ENCODE measurements at regions not wholly inside any gene's neighbourhood (a gene's known extent, or its start where the extent isn't known, plus 50 kb on each side); places are given as distances from the start of the nearest gene placed in this dataset.

DNA sequence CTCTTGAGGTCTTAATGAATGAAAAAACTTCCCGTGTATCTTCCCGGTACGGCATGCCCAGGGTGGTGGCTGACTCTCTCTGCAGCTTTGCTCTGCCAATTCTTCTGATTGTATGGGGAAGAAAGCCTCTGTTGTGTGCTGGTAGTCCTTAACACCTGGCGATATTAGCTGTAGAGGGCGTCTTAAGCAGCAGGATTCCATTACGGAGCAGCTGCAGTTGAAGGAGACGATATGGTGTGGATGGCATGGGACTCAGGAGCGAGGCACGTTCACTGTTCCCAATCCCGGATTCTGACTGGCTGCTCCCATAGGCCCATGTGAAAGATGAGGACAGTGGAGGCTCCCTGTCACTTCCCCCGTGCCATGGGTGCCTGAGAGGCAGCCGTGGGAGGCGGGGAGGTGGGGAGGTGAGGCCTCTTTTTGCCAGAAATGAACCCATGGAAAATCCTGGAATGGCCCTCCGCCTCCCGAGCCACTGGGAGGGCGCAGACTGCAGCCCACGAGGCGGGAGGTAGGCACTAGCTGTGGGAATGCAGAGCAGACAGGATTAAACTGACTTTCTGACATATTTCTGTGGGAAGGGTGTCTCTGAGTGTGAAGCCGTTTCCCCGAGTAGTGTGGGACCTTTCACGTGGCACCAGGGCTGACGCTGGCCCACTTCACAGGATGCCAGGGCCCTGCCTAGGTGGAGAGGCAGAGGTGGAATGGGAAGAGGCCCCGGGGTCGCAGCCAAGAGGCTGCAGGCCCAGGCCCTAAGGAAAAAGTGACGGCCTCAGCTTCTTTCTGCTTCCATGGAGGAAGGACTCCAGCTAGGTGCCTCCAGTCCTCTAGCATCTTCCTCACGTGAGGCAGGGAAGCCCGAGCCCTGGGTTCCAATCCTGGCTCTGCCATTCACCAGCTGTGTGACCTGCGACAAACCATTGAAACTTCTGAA lies 121.4 kb upstream of the CD82 start:
- CTCF ChIA-PET, result no interaction called here
- FAIRE-seq, result no peak

More for the DNA sequence above, 121.4 kb upstream of the CD82 start:
- H2AFZ ChIP-seq (ENCODE audit: control insufficient read depth, low read depth, low read length), result no peak overlapping the region
- no peak overlapping the region for H3K4me3 ChIP-seq
- intact Hi-C loops (cut with micrococcal nuclease; ENCODE audit: unreplicated experiment), result no loop called here
- H3K79me2 ChIP-seq (ENCODE audit: control insufficient read depth, insufficient read depth, low read length), result no peaks in the 10 kb centered on the region
- no peaks in the 10 kb centered on the region for H3K4me1 ChIP-seq (ENCODE audit: control insufficient read depth, insufficient read depth, low read length)
- no peak overlapping the region for H3K4me2 ChIP-seq (ENCODE audit: control insufficient read depth, insufficient read depth)
- H3K27ac ChIP-seq (ENCODE audit: control insufficient read depth, insufficient read depth), result no peak overlapping the region
- H4K20me1 ChIP-seq (ENCODE audit: control insufficient read depth, insufficient read depth), result no peaks in the 10 kb centered on the region
- ChIA-PET POLR2A (no interaction called here), SMC1A (ENCODE audit: uncharacterized antibody, unreplicated experiment) (no interaction called here), RAD21 (ENCODE audit: unreplicated experiment) (no interaction called here)
- BruUV-seq (replicated peaks), result no TSS peak
- TF ChIP-seq YBX1 (IDR thresholded peaks at IDR 0.05) (no peak), RFX5 (IDR thresholded peaks at IDR 0.05; ENCODE audit: low read depth, low read length) (no peak), FOS (IDR thresholded peaks at IDR 0.05; ENCODE audit: borderline replicate concordance, extremely low read depth, insufficient read length) (no peak), DPF2 (IDR thresholded peaks at IDR 0.05) (no peak), CHD1 (IDR thresholded peaks at IDR 0.05; ENCODE audit: low read depth, low read length) (no peak), ZBTB11 (CRISPR knock-in tag; IDR thresholded peaks at IDR 0.05) (no peak), SUPT20H (IDR thresholded peaks at IDR 0.05; ENCODE audit: borderline replicate concordance, control insufficient read depth, low read depth, low read length) (no peak), LARP7 (IDR thresholded peaks at IDR 0.05) (no peak), ZNF207 (IDR thresholded peaks at IDR 0.05; ENCODE audit: borderline replicate concordance) (no peak), RBBP5 (conservative IDR thresholded peaks at IDR 0.05) (no peak), SREBF1 (IDR thresholded peaks at IDR 0.05; ENCODE audit: low read length) (no peak), POLR2A (IDR thresholded peaks at IDR 0.05; ENCODE audit: low read depth, low read length) (no peak), SIN3A (IDR thresholded peaks at IDR 0.05; ENCODE audit: low read depth, low read length) (no peak), SMAD1 (IDR thresholded peaks at IDR 0.05; ENCODE audit: low read depth, partially characterized antibody) (no peak), MTA3 (IDR thresholded peaks at IDR 0.05; ENCODE audit: borderline replicate concordance, low read length) (no peak), PAX8 (IDR thresholded peaks at IDR 0.05) (no peak)
- 34% methylated on average over 28 of the region's 28 CpGs for WGBS (ENCODE audit: insufficient coverage, insufficient replicate concordance, low lambda C conversion rate, missing lambda C conversion rate)
- DNase-seq (ENCODE audit: low read depth, low spot score), result no peak
- no peaks in the 10 kb centered on the region for H3K9me3 ChIP-seq (replicated peaks; ENCODE audit: control insufficient read depth, insufficient read depth, low read length)
- in situ Hi-C loops (cut with MboI), result no loop called here
- H3K9ac ChIP-seq (ENCODE audit: control insufficient read depth, insufficient read depth, low read length), result no peak overlapping the region
- ATAC-seq, result no peak
- H3K36me3 ChIP-seq (ENCODE audit: control insufficient read depth in 2 of 2, insufficient read depth in 2 of 2, low read length in 1 of 2), result no peaks in the 10 kb centered on the region
- H3K27me3 ChIP-seq (replicated peaks in 1 of 2; ENCODE audit: control insufficient read depth in 2 of 2, insufficient read depth in 2 of 2, low read length in 1 of 2), result no peaks in the 10 kb centered on the region

All from GM12878 (cell line).